ENCODE measurements at regions not wholly inside any gene's neighbourhood (a gene's known extent, or its start where the extent isn't known, plus 50 kb on each side); places are given as distances from the start of the nearest gene placed in this dataset.

- intact Hi-C loops (cut with micrococcal nuclease), result no loop called here
- H3K36me3 Mint-ChIP-seq, result no peaks in the 10 kb centered on the region
Observed at GRCh38 chr6:71387179-71387578, 98.6 kb downstream of the OGFRL1 start.

DNA sequence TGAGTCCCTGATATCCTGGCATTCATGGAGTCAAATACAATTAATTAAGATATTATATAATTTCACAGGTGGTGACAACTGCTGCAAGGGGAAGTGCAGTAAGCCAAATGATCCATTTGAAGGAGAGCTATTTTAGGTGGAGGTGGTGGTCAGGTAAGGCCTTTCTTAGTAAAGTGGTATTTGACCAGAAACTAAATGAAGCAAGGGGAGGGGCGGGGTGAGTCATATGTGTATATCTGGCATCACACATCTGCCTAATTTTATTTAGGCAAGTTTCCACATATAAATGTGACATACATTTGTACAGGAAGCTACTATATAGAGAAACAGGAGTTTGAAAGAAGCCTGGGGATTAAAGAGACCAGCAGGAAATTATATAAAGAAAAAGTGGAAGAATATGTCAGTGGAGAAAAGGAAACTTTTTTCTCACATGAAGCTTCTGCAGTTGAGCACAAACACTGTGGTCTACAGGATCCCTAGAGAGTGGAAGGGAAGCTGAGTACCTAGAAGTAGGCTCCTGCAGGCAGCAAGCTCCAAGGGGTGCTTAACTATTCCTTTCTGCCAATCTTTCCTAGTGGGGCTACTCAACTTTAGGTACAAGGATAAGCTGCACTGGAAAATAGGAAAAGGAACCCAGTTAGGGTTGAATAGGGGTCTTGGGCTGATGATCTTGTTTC is 99.6 kb downstream of the OGFRL1 start:
- no peaks in the 10 kb centered on the region for H3K4me1 Mint-ChIP-seq (ENCODE audit: low read depth)
- CTCF ChIA-PET, result no interaction called here
- POLR2A ChIA-PET, result no interaction called here
- no peak overlapping the region for H3K27ac Mint-ChIP-seq
- H3K4me3 Mint-ChIP-seq, result no peak overlapping the region
- H3K9me3 Mint-ChIP-seq, result no peaks in the 10 kb centered on the region
- peaks cover 6% of the 10 kb centered on the region for H3K27me3 Mint-ChIP-seq
- intact Hi-C loops (cut with micrococcal nuclease), result no loop called here
- no peaks in the 10 kb centered on the region for H3K36me3 Mint-ChIP-seq
- DNase-seq, result no peak

More at GRCh38 chr6:71387179-71387578, 98.6 kb downstream of the OGFRL1 start:
- peaks cover 6% of the 10 kb centered on the region for H3K27me3 Mint-ChIP-seq
- H3K4me3 Mint-ChIP-seq, result no peak overlapping the region
- H3K4me1 Mint-ChIP-seq (ENCODE audit: low read depth), result no peaks in the 10 kb centered on the region
- POLR2A ChIA-PET, result no interaction called here
- no peak overlapping the region for H3K27ac Mint-ChIP-seq
- CTCF ChIA-PET, result no interaction called here
- no peak for DNase-seq
- H3K9me3 Mint-ChIP-seq, result no peaks in the 10 kb centered on the region

- intact Hi-C loops (cut with micrococcal nuclease), result no loop called here
- ChIA-PET CTCF (no interaction called here), POLR2A (no interaction called here)
- H3K27ac Mint-ChIP-seq, result no peak overlapping the region
- no peaks in the 10 kb centered on the region for H3K4me1 Mint-ChIP-seq (ENCODE audit: low read depth)
- H3K27me3 Mint-ChIP-seq, result peaks cover 6% of the 10 kb centered on the region
- DNase-seq, result no peak
- H3K4me3 Mint-ChIP-seq, result no peak overlapping the region
- no peaks in the 10 kb centered on the region for H3K36me3 Mint-ChIP-seq
- no peaks in the 10 kb centered on the region for H3K9me3 Mint-ChIP-seq
Observed at GRCh38 chr6:71388856-71389527, 100.4 kb downstream of the OGFRL1 start.

DNA sequence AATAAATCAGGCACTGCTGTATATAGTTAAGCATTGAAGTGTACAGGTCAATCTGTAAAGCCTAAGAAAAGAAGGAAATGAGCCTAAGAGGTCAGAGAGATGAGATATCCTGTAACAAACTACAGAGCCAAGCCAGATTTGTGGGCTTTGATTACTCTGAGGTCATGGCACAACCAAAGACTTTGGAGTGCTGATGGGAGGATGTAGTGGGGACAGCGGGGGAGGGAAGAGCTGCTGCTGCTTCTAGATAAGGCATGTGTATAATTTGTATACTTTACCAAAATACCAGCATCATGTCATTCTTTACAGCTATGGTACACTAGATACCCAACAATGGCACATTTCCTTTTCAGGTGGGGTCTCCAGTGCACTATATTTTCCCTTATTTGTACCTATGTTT is 102.5 kb downstream of the OGFRL1 start:
- no peak for DNase-seq
- peaks cover 1% of the 10 kb centered on the region for H3K4me1 Mint-ChIP-seq (ENCODE audit: low read depth)
- no peak overlapping the region for H3K27ac Mint-ChIP-seq
- H3K4me3 Mint-ChIP-seq, result no peak overlapping the region
- ChIA-PET POLR2A (no interaction called here), CTCF (no interaction called here)
- no peaks in the 10 kb centered on the region for H3K36me3 Mint-ChIP-seq
- intact Hi-C loops (cut with micrococcal nuclease), result no loop called here
- no peaks in the 10 kb centered on the region for H3K9me3 Mint-ChIP-seq
- peaks cover 6% of the 10 kb centered on the region for H3K27me3 Mint-ChIP-seq

DNA sequence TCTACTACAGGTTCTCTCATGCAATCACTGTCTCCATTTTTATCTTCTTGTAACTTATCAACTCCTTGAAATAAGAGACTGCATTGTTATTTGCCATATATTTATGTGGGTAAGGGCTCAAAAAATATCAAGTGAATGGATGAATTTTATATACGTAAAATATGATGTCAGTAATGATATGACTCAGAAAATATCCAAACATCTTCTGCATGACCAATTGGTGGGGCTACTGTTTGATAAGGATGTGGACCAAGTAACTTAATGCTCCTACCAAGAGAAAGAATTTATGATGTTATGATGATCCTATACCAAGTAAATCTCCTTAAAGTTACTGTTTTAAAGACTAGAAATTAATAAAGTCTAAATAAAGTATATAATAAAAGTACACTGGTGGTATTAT is 103.7 kb downstream of the OGFRL1 start:
- H3K36me3 Mint-ChIP-seq, result no peaks in the 10 kb centered on the region
- H3K27me3 Mint-ChIP-seq, result peaks cover 6% of the 10 kb centered on the region
- no peaks in the 10 kb centered on the region for H3K9me3 Mint-ChIP-seq
- H3K27ac Mint-ChIP-seq, result no peak overlapping the region
- no peak overlapping the region for H3K4me3 Mint-ChIP-seq
- peaks cover 3% of the 10 kb centered on the region for H3K4me1 Mint-ChIP-seq (ENCODE audit: low read depth)
- POLR2A ChIA-PET, result no interaction called here
- no peak for DNase-seq
- intact Hi-C loops (cut with micrococcal nuclease), result no loop called here
- CTCF ChIA-PET, result no interaction called here

DNA sequence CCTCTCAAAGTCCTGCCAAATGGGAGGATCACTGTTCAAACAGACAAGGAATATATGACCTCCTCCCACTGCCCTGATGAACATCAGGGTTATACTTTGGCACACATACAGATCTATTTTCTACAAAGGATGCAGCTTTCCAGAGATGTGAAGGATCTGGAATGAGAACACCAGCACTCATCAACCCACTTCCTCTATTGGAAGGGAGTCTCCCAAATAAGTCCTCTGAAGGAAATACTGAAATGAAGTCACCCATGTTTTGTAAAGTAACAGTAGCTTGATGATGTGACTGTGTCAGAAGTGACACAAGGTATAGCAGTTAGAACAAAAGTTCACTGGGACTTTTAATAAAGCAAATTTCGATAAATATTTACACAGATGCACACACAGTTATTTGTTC is 104.9 kb downstream of the OGFRL1 start:
- Mint-ChIP-seq H3K27ac (no peak overlapping the region), H3K4me1 (ENCODE audit: low read depth) (peaks cover 3% of the 10 kb centered on the region), H3K9me3 (no peaks in the 10 kb centered on the region), H3K27me3 (peaks cover 12% of the 10 kb centered on the region), H3K36me3 (no peaks in the 10 kb centered on the region), H3K4me3 (no peak overlapping the region)
- intact Hi-C loops (cut with micrococcal nuclease), result no loop called here
- POLR2A ChIA-PET, result no interaction called here
- no peak for DNase-seq
- CTCF ChIA-PET, result no interaction called here

DNA sequence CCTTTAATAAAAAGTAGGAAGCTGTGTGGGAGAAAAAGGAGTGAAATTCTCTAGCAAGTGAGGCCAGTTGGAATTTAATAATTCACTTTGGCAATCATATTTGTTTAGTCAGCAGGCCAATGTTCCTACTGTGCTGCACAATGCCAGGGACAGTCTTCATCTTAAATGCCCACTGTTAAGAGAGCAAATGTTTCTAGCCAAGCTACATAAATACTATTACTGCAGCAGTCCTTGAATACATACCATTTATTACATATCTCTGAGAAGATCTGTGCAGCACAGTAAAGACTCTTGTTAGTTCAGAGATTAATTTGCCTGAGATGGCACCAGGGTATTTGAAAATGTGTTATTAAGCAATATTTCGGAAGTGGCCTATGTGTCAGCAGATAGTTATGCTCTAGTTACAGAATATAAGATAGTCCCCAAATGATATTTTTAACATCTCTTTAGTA is 105.4 kb downstream of the OGFRL1 start:
- ChIA-PET CTCF (no interaction called here), POLR2A (no interaction called here)
- H3K9me3 Mint-ChIP-seq, result no peaks in the 10 kb centered on the region
- H3K4me1 Mint-ChIP-seq (ENCODE audit: low read depth), result peaks cover 3% of the 10 kb centered on the region
- H3K27me3 Mint-ChIP-seq, result peaks cover 14% of the 10 kb centered on the region
- no peak overlapping the region for H3K27ac Mint-ChIP-seq
- no peaks in the 10 kb centered on the region for H3K36me3 Mint-ChIP-seq
- no peak for DNase-seq
- intact Hi-C loops (cut with micrococcal nuclease), result no loop called here
- no peak overlapping the region for H3K4me3 Mint-ChIP-seq

- ChIA-PET POLR2A (no interaction called here), CTCF (no interaction called here)
- H3K27me3 Mint-ChIP-seq, result peaks cover 15% of the 10 kb centered on the region
- H3K27ac Mint-ChIP-seq, result no peak overlapping the region
- H3K4me1 Mint-ChIP-seq (ENCODE audit: low read depth), result peaks cover 3% of the 10 kb centered on the region
- no peaks in the 10 kb centered on the region for H3K36me3 Mint-ChIP-seq
- H3K4me3 Mint-ChIP-seq, result no peak overlapping the region
- no peaks in the 10 kb centered on the region for H3K9me3 Mint-ChIP-seq
- intact Hi-C loops (cut with micrococcal nuclease), result no loop called here
- no peak for DNase-seq
Observed at GRCh38 chr6:71394926-71395325, 106.3 kb downstream of the OGFRL1 start.

DNA sequence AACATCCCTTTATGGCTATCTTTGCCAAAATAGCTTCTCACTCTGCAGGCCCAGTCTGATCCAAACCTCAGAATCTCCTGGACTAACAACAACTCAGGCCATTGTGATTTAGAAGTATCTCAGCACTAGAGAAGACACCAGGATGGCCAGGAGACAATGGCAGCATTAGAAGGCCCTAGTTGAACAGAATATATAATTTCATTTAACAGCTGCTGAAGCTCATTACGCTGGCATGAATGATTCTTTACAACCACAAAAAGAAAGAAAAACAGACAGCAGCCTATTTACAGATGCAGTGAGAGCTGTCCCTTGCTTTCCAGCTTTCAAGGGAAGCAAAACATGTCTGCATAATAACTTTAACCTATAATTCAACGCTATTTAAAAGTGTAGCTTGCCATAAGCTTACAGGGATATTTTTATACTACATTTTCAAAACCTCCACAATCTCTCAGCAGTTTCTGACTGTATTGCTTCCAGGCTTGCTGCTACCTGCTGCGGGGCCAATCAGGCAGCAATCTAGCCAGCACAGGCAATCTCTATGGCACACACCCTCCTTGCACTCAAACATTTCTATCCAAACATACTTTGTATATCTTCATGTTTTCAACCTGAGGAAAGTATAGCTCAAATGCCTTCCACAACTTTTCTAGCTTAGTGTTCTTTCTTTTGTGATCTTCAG is 107.3 kb downstream of the OGFRL1 start:
- no peak for DNase-seq
- peaks cover 15% of the 10 kb centered on the region for H3K27me3 Mint-ChIP-seq
- intact Hi-C loops (cut with micrococcal nuclease), result no loop called here
- H3K4me3 Mint-ChIP-seq, result no peak overlapping the region
- no peaks in the 10 kb centered on the region for H3K36me3 Mint-ChIP-seq
- no peak overlapping the region for H3K27ac Mint-ChIP-seq
- CTCF ChIA-PET, result interaction anchor here (1.4 kb wide), 1 partner anchor 11 kb away, joined by 5 read pairs; no protein-coding TSS in a partner anchor
- POLR2A ChIA-PET, result no interaction called here
- H3K4me1 Mint-ChIP-seq (ENCODE audit: low read depth), result peaks cover 3% of the 10 kb centered on the region
- no peaks in the 10 kb centered on the region for H3K9me3 Mint-ChIP-seq

DNA sequence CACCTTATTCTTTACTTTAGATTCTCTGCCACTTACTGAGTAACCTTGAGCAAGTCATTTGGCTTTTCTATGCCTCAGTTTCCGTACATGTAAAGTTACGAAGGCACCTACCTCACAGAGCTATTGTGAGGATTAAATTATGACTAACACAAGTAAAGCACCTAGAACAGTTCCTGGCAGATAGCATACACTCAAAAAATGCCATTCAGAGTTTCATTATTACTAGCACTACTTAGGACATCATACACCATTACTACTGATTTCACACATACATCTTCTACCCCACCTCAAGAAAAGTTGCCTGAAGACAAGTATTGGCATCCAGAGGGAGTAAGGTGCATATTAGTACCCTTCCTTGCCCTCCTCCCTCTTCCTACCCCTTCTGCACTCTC is 107.8 kb downstream of the OGFRL1 start:
- intact Hi-C loops (cut with micrococcal nuclease), result no loop called here
- Mint-ChIP-seq H3K4me1 (ENCODE audit: low read depth) (peaks cover 3% of the 10 kb centered on the region), H3K9me3 (no peaks in the 10 kb centered on the region), H3K4me3 (no peak overlapping the region), H3K27me3 (peaks cover 15% of the 10 kb centered on the region), H3K36me3 (no peaks in the 10 kb centered on the region), H3K27ac (no peak overlapping the region)
- DNase-seq, result no peak
- POLR2A ChIA-PET, result no interaction called here
- CTCF ChIA-PET, result interaction anchor here (1.4 kb wide), 1 partner anchor 12 kb away, joined by 5 read pairs; no protein-coding TSS in a partner anchor

DNA sequence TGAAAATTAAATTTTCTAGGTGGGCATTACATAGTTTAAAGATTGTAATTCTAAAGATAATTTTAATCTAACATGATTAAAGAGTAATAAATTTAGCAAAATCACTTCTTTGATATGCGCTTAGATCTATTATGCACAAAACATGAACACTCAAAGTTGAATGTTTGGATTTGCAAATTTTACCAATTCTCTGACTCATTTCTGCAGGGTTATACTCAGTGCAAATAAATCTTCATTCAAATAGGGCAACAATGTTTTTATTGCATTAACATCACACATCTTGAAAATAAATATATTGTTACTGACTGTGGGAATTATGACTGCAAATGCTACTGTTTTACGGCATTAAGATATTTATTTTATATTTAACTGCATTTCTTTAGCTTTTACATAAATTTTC is 110.7 kb downstream of the OGFRL1 start:
- DNase-seq, result no peak
- Mint-ChIP-seq H3K36me3 (no peaks in the 10 kb centered on the region), H3K4me3 (no peak overlapping the region), H3K27ac (no peak overlapping the region), H3K4me1 (ENCODE audit: low read depth) (peaks cover 3% of the 10 kb centered on the region), H3K27me3 (peaks cover 13% of the 10 kb centered on the region), H3K9me3 (no peaks in the 10 kb centered on the region)
- intact Hi-C loops (cut with micrococcal nuclease), result no loop called here
- POLR2A ChIA-PET, result no interaction called here
- CTCF ChIA-PET, result no interaction called here

DNA sequence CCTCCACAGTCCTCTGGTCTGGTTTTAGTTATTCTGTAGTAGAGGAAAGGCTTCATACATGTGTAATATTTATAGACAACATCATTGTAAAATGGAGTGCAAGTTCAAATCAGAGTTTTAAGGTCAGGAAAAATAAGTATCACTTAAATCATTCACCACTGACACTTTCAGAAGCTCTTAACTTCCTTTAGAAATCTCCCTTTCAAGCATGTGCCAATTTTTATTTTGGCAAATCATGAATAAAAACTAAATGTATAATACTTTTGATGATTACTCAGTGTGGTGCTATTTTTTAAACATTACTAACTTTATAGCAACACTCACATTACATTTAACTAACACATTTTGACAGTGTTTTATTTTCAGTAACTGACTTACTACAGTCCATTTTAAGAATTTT is 112.2 kb downstream of the OGFRL1 start:
- POLR2A ChIA-PET, result no interaction called here
- H3K27me3 Mint-ChIP-seq, result peaks cover 16% of the 10 kb centered on the region
- H3K9me3 Mint-ChIP-seq, result no peaks in the 10 kb centered on the region
- intact Hi-C loops (cut with micrococcal nuclease), result no loop called here
- CTCF ChIA-PET, result no interaction called here
- no peak overlapping the region for H3K4me3 Mint-ChIP-seq
- DNase-seq, result no peak
- peaks cover 3% of the 10 kb centered on the region for H3K4me1 Mint-ChIP-seq (ENCODE audit: low read depth)
- H3K27ac Mint-ChIP-seq, result no peak overlapping the region
- no peaks in the 10 kb centered on the region for H3K36me3 Mint-ChIP-seq

- no peak overlapping the region for H3K4me3 Mint-ChIP-seq
- H3K36me3 Mint-ChIP-seq, result no peaks in the 10 kb centered on the region
- peaks cover 19% of the 10 kb centered on the region for H3K27me3 Mint-ChIP-seq
- intact Hi-C loops (cut with micrococcal nuclease), result no loop called here
- ChIA-PET POLR2A (no interaction called here), CTCF (no interaction called here)
- no peaks in the 10 kb centered on the region for H3K4me1 Mint-ChIP-seq (ENCODE audit: low read depth)
- H3K9me3 Mint-ChIP-seq, result no peaks in the 10 kb centered on the region
- H3K27ac Mint-ChIP-seq, result no peak overlapping the region
- no peak for DNase-seq
Observed at GRCh38 chr6:71402096-71402495, 113.5 kb downstream of the OGFRL1 start.
